ENCODE measurements at regions not wholly inside any gene's neighbourhood (a gene's known extent, or its start where the extent isn't known, plus 50 kb on each side); places are given as distances from the start of the nearest gene placed in this dataset.
A peak's percentile ranks its signal among the peaks of the same experiment; 100 is the strongest.

DNA sequence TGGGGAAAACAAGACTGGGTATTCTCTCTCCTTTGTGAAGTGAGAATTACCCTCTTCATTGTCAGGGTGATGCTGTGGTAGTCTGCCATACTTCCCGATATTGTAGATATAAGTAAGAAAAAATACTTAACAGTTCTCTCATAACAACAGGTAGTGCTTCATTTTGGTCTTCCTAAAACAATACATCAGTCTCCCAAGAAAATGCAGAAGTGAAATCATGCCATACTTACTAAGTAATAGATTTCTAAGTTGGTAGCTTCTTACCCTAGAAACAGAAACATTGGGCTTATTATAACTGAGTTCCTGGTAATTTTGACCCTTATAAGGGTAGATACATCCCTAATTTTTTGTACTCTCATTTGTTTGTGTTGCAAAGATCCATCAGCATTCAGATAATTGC, 460.7 kb upstream of the DCC start:
- no peak for DNase-seq

DNA sequence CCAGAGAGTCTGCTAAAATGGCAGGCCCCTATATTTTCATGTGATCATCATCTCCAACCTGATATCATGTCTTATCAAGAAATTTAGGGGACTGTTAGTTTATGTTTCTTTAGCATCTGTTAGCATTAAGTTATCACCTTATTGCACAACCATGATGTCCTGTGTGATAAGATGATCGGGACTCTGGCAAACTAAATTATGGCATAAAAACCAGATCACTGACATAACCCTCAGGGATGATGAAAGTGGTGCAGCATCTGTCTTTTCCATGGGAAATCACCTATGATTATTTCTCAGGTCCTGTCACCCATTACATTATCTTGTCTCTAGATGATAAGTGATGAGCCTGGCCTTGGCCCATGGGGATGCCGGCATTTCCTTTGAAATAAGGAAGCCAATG, 458.6 kb upstream of the DCC start:
- DNase-seq, result no peak

DNA sequence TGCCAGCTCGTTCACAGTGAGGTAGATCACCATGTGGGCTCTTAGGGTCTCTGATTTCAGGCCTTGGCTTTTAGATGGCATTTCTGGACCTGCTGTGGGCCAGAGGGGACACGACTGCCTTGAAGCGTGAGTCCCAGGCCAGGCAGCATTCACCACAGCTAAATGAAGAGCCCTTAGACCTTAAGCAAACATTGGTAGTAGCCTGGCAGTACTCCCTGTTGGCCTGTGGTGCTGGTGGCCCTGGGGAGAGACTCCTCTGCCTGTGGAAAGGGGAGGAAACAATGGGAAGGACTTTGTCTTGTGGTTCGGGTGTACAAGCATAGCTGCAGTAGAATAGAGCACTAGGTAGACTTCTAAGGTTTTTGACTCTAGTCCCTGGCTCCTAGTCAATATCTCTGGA, 456.0 kb upstream of the DCC start:
- DNase-seq, result no peak

DNA sequence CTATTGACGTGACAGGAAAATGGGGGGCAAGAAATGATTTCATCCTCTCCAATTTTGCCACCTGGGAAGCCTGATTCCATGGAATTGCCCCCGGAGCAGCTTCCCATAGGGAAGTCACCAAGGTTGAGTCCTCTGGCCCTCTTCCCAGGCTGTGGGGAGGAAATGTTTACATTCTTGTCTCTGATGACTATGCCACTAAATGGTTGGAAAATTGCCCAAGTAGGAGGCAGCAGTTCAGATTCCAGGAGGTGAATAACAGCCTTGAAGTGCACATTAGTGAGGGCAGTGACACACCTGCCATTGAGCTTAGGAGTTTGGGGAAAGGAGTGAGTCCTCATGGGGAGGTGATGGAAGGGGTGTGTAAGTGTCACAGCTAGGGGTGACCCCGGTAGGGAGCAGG, 449.2 kb upstream of the DCC start:
- peak; percentile 80 for DNase-seq

DNA sequence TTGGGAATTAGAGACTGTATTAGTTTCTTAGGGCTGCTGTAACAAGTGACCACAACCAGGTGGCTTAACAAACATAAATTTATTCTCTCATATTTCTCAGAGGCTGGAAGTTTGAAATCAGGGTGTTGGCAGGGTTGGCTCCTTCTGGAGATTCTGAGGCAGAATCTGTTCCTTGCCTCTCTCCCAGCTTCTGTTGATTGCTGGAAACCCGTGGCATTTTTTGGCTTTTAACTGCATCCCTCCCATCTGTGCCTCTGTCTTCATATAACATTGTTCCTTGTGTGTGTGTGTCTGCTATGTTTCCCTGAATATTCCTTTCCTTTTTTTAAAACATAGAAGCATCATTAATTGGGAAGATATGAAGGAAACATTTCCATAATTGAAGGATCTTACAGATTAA, 448.1 kb upstream of the DCC start:
- DNase-seq, result no peak

DNA sequence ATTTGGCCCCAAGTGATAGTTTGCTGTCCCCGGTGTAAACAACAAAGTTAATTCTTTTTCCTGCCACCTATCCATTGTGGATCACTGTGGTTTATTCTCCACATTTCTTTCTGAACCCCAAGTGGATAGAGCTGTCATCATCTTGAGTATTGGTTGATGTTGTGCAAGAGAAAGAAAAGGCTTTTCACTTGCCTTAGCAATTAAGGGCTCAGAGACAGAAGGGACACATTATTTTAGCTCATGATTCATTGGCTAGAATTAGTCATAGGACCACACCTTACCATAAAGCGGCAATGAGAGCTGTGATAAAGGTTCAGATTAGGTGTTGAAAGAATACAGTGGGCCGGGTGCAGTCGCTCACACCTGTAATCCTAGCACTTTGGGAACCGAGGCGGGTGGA, 442.1 kb upstream of the DCC start:
- peak; percentile 16 for DNase-seq

DNA sequence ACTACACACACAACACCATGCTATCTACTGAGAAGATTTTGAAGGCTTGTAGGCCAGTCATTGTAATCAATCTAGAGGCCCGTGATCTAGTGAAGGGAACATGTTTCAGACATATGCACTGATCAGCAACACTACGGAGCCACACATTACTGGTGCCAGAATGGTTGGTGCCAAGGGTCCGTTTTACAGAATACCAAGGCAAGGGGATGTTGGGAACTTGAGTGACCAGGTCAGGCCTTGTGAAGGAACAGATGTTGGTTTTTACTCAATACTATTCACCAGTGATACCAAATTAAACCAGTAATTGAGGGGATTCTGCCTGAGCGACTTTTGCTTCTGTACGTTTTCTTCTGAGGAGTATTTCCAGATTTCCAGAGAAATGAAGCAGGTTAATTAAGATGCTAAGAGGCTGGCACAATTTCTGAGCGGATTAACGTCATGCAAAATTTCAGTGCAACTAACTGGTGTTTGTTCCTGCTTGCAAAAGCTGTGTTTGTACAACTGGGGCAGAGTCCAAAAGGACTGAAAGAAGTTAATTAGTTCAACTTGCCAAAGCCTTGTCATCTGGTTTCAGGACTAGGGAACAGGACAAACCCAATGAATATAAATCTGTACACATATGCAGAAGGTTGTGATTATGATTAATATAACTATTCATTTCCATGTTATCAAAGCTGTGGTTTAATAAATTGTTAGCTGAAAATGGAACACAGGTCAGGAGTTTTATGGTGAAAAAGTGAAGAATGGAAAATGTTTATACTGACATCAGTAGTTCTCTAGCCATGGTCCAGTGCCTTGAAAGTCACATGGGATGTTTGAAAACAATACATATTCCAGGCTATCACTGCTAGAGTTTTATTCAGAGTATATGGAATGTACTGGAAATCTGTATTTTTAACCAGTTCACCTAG, 432.1 kb upstream of the DCC start:
- DNase-seq, result no peak

DNA sequence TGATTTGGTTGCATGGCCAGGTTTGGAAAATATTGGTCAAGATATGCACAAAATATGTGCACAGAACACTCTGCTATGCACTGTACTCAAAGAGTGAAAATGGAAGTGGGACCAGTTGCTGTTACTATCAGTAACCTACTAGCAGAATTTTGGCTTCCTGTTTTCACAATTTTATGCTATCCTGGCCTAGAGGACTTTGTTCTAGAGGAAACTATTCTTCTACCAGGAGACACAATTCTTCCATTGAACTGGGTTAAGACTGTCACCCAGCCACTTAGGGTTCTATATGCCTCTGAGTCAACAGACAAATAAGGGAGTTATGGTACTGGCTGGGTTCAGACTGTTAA, 431.4 kb upstream of the DCC start:
- DNase-seq, result no peak

DNA sequence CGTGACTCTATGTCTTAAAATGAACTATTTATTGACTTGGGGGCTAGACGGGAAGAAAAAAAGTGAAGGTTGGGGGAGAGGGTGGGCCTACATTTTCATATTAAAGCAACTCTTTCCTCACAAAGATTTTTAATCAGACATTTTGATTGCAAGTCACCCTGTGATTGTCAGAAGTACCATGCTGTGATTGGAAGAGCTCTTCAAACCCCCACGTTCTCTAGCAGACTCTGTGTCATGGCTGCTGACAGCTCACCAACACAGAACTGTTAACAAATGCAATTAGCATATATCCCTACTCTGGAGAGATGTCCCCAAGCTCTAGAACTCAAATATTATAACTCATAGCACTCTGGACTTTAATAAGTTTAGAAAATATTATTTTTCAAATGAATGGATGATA, 428.4 kb upstream of the DCC start:
- no peak for DNase-seq

DNA sequence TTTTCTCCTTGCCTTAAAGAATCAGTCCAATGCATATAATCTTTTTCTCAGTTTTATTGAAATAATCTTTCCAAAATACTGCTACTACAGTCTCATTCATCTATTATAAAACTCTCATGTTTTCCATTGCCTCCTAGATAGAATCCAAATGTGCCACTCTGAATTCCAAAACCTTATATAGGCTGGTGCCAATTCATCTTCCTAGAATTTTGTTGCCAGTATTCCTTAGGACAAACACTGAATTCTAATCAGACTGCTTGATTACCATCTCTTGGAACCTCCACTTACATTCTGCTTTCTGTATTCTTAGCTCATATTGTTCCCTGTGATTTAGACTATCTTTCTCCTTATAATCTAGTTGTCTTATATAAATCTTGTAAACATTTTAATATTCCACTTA, 427.6 kb upstream of the DCC start:
- DNase-seq, result no peak

DNA sequence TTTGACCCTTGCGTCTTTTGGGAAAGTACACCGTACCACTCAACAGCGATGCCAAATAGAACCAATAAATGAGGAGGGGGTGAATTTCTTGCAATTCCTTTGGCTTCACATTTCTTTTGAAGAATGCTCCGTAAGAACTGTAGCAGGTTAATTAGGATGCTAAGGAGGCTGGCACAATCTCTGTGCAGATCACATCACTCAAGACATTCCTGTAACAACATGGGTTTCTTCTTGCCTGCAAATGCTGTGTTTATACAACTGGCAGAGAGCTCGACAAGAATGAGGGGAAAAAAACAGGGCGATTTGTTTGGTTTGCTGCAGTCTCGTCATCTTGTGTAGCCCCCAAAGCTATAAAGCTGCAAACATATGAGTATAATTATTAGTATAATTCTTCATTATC, 424.8 kb upstream of the DCC start:
- DNase-seq, result no peak

DNA sequence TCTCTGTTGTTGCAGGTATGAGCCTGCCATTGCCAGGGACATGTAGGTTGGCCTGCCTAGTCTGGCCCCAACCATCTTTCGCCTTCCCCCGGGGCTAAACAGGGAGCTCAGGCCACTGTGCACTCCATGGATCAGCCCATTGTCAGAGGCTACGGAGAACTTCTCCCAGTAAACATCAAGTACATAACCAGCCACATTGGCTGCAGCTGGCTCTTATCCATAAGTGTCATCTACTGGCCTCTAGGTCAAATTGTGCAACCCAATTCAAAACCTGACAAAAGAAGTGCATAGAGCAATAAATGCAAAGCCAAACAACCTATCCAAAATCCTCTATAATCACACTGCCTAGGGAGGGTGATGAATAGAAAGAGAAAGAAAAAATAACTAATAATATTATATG, 418.1 kb upstream of the DCC start:
- no peak for DNase-seq

DNA sequence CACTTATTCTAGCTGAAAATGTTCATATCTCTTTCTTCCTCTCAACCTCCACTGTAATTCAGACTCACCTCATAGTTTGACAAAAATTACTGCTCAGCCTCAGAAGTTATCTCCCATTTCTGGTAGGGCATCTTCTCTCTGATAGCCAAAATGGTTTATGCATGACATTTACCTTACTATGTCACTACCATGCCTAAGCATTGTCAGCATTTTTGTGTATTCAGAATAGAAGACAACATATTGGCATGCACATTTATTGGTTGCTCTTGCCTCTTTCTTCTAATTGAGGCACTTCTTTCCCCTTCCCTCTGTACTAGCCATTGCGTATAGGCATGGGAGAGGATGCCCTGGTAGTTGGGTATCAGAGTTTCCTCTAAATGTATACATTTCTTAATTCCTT, 406.1 kb upstream of the DCC start:
- no peak for DNase-seq

DNA sequence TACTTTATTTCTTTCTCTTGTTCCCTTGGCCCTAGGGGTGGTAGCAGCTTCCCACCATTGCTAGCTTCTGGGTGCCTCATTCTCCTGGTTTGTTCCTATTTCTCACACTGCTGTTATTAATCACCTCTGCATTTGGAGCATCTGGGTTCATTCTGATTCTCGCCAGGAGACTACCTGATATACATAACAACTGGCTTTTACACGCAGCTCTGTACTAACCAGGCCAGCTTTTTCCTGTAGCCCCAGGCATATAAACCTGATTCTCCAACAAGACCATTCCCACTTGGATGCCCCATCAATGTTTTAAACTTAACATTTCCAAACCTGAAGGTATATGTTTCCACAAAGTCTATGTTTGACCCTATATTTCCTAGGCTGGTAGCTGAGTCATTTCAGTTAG, 403.9 kb upstream of the DCC start:
- no peak for DNase-seq

DNA sequence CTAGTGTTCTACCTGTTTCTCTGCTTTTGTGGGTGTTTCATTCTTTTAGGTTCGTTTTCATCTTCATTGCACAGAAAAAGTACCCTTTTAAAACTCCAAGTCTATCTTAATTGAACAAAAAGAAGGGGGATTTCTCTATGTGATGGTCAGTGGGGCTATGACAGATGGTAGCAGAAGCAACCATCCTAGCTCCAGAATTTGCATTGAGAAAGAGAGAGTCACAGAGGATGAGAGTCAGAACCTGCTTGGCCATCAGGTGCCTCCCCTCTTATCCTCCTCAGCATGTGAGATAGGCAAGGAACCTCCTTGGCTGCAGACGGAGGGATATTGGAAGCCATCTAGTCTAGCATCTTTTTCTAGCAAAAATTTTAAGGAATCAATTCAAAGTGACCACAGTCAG, 398.0 kb upstream of the DCC start:
- no peak for DNase-seq

DNA sequence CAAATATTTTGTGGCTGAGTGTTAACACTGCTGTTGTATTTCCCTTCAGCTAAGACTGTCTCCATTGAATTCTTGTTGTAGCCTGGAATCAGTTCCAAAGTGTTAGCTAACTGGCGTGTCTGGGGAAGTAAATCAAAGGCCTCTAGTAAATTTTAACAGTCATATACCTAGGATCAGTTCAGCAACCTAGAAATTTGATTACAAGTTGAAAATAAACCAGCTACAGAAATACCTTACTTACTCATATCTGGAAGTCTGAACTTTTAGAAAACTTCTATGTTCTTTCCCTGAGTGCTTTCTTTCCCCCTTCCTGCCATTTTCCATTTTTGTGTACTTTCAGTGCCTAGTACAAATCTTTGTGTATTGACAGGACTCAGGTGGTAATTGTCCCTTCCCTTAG, 396.7 kb upstream of the DCC start:
- DNase-seq, result no peak

DNA sequence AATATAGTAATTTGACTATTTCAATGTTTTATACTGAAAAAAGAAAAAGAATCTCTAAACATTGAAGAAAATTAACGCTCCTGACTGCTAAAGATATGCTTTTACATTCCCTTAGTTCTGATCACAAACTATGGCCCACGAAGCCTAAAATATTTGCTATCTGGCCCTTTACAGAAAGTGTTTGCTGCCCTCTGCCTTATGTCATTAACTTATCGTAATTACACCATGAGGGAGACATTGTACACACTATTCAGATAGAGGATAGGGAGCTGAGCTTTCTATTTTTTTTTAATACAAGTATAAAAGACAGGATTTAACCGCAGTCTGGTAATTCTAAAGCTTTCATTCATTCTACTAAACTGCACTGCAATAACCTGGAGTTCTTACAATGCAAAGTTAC, 393.1 kb upstream of the DCC start:
- DNase-seq, result no peak

DNA sequence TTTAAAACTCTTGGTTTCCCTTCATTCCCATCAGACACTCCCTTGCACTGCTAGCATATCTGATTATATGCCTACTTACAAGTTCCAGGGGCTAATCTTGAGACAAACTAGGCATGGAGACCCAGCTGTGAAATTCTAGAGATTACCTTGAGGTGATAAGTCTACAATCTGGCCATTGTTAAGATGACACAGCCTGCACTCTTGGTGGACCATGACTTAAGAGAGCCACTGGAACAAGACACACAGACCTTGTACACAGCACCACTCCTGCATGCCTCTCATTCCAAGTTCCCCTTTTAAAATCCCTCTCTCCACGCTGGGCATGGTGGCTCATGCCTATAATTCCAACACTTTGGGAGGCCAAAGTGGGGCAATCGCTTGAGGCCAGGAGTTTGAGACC, 387.2 kb upstream of the DCC start:
- DNase-seq, result no peak

DNA sequence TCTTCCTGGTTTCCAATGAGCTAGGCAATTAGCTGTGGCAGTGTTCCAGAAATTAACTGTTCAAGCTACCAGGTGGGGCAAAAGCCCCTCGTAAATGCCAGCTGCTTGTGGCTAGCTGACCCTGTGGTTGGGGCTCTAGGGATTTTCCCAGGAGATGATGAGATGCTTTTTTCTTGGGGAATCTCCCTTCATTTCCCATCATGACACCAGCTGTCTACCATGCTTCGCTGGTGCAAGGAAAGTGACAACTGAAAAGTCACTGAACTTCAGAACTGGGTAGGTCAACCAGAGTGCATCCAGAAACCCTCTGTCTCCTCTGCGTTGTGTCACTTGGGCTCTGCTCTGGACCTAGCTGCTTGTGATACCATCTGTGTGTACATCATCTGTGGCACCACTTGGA, 386.5 kb upstream of the DCC start:
- DNase-seq, result no peak

DNA sequence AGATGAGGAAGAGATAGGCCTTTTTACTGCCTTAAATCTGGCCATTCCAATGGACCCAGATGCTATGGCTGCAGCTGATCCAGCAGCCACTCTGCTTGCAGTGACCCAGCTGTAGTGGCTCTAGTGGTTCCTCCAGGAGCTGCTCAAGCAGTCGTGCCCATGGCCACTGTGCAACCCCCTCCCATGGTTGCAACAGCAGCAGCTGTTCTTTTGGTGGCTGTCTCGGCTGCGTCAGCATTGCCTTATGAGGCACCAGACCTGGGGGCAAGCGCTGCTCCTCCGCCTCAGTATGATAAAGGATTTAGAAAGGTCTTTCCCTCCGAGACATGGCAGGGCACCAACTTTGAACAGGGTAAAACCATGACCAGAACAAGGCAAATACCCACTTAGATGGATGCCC, 384.9 kb upstream of the DCC start:
- DNase-seq, result no peak

DNA sequence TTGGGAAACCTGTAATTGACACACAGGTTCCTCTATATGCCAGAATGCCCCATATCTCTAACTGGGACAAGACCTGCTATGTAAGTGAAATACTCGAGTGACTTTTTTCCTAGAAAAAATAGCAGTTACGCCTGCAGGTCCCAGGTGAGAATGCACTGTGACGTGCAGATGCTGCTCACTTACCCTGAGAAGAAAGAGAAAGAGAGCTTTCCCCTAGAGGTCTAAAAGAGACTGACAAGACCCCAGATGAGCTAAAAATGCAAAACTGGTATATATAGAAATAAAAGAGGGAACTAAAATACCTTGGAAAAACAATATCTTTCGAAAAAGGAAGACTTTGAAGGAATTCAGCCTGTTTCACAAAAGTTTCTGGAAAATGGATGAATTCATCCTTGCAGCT, 383.0 kb upstream of the DCC start:
- DNase-seq, result no peak

DNA sequence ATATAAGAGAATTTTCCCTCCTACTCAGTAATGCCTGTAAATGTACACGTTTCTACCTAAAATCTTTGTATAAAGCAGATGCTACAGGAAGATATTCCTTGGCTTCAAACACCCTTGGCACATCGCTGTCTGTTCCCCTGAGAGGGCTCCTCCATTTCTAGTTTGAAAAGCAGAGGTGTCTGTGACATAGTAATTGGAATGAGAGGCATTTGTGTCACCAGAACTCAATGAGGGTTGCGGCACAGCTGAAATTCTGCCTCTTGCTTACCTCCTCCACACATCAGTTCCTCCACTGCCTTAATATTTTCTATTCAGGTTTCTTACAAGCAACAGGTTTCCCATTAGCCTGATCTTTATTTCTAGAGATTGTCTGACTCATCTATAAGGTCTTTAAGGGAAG, 359.9 kb upstream of the DCC start:
- no peak for DNase-seq

DNA sequence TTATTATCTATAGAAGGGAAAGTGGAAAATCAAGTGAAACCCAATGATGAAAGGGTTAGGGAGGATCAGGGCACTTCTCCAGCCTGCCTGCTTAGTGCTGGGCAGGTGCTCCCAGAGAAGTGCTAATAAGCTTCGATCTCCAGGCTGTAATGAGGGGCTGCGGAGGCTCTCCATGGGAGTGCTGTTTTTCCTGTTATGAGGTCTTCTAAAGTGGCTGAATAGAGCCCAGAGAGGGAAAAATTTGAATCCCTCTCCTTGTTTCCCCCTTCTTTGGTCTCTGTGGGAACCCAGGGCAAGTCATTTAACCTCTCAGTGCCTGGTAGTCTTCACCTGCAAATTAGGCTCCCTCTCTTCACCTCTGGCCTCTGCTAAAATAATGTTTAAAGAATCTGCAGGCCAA, 351.7 kb upstream of the DCC start:
- no peak for DNase-seq

DNA sequence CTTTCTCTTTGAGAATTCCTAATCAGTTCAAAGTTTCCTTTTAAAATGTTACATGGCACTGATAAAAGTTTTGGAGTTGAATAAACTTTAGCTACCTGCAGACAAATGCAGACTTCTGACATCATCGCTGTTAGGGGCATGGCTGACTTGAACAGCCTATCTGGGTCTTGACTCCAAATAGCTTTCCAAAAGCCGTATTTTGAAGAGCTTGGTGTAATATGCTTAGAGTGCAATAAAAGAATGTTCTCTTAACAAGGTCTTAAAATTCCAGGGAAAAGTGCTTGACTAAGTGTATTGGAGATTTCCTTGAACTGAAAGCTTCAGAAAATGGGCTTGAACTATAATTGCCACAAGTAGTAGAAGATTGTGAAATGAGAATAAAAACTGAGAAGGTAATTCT, 342.9 kb upstream of the DCC start:
- DNase-seq, result no peak

DNA sequence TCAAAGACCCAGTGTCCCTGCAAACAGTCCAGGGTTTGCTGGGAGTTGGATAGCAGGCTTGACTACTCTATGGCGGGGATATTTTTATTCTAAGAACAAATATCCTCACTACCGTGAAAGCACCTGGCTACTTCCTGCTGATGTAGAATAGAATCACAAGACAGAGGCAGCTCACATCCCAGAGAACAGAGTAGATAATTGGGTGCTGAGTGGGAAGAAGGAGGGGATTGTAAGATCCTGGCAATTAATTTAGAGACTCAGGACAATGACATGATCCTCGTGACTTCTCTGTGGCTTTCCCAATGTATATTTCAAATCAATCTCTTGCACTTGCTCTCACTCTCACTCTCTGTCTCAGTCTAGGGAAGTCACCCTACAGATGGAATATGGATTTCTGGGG, 341.9 kb upstream of the DCC start:
- DNase-seq, result no peak

DNA sequence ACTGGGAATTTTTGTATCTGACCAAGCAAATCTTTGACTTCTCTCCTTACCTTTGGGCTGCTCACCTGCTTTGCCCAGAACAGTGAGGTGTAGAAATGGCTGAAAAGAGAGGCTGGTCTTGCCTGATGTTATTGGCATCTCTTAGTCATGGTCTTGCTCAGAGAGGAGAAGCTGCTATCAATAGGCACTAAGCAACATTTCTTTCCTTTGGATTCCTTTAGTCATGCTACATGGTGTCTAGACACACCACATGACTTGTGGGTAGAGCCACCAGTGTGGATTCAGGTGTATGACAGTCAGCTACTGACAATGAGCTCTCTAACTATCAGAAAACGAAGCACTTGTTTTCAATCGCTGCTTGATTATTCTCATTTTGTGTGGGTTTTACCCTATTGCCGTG, 341.3 kb upstream of the DCC start:
- DNase-seq, result no peak

All from NCI-H1436 treated with DMSO at 0.1 percent for 48 hours (cell line).